Parathyroid adenoma (tissue), 2 donors: ENCODE measurements at regions not wholly inside any gene's neighbourhood (a gene's known extent, or its start where the extent isn't known, plus 50 kb on each side); places are given as distances from the start of the nearest gene placed in this dataset.

Source experiments
- H2AFZ ChIP-seq: fragments of 300-600 bp; sonication (generic); one replicate; pipeline ENCODE4 v1.7.0; 2017; ENCODE audit warnings: antibody characterized with exemption, mild to moderate bottlenecking
- H3K27ac ChIP-seq: fragments of 300-600 bp; sonication (generic); one replicate; pipeline ENCODE4 v1.7.0; 2017
- H3K27me3 ChIP-seq: fragments of 300-600 bp; sonication (generic); one replicate; pipeline ENCODE4 v1.7.0; 2017; ENCODE audit warnings: low read length; ENCODE audit not compliant: control insufficient read depth, insufficient read depth
- H3K36me3 ChIP-seq: fragments of 300-600 bp; sonication (generic); one replicate; pipeline ENCODE4 v1.7.0; 2017; ENCODE audit warnings: low read length; ENCODE audit not compliant: control insufficient read depth, insufficient read depth
- H3K4me1 ChIP-seq: fragments of 300-600 bp; sonication (generic); one replicate; pipeline ENCODE4 v1.7.0; 2017; ENCODE audit warnings: control low read depth
- H3K4me2 ChIP-seq: fragments of 300-600 bp; sonication (generic); one replicate; pipeline ENCODE4 v1.7.0; 2017; ENCODE audit warnings: low read length
- H3K4me3 ChIP-seq: fragments of 300-600 bp; sonication (generic); one replicate; pipeline ENCODE4 v1.7.0; 2017; ENCODE audit warnings: low read depth, low read length
- H3K79me2 ChIP-seq: fragments of 300-600 bp; sonication (generic); one replicate; pipeline ENCODE4 v1.7.0; 2017; ENCODE audit warnings: control low read depth
- H3K9ac ChIP-seq: fragments of 300-600 bp; sonication (generic); one replicate; pipeline ENCODE4 v1.7.0; 2017; ENCODE audit warnings: mild to moderate bottlenecking
- H3K9me3 ChIP-seq: fragments of 300-600 bp; sonication (generic); one replicate; pipeline ENCODE4 v1.7.0; 2017; ENCODE audit warnings: low read length; ENCODE audit not compliant: control insufficient read depth
- CTCF ChIP-seq: fragments of 300-600 bp; sonication (generic); IDR thresholded peaks from one replicate; pipeline ENCODE4 v1.7.0; 2017; ENCODE audit warnings: antibody characterized with exemption, mild to moderate bottlenecking
- donor health status: primary hyperparathyroidism.

GRCh38 chr2:206212673-206213513 lies 53.2 kb downstream of the EEF1B2 start:
- no peak for TF ChIP-seq CTCF
- H3K27ac ChIP-seq = no peak overlapping the region

GRCh38 chr2:206213514-206213845 lies 53.8 kb downstream of the EEF1B2 start:
- H3K9ac ChIP-seq = no peak overlapping the region
- no peak overlapping the region for H3K27ac ChIP-seq
- peak overlapping the region; percentile 50 for H2AFZ ChIP-seq
- no peaks in the 10 kb centered on the region for H3K79me2 ChIP-seq
- no peaks in the 10 kb centered on the region for H3K27me3 ChIP-seq
- no peak overlapping the region for H3K4me3 ChIP-seq
- H3K4me2 ChIP-seq = no peak overlapping the region
- H3K4me1 ChIP-seq = peaks cover 7% of the 10 kb centered on the region
- no peaks in the 10 kb centered on the region for H3K36me3 ChIP-seq
- no peak for TF ChIP-seq CTCF
- no peaks in the 10 kb centered on the region for H3K9me3 ChIP-seq

More at GRCh38 chr2:206212673-206213513, 53.2 kb downstream of the EEF1B2 start:
- no peaks in the 10 kb centered on the region for H3K9me3 ChIP-seq
- H3K4me1 ChIP-seq = peaks cover 7% of the 10 kb centered on the region
- H3K9ac ChIP-seq = no peak overlapping the region
- H3K79me2 ChIP-seq = no peaks in the 10 kb centered on the region
- H3K27me3 ChIP-seq = no peaks in the 10 kb centered on the region
- peak overlapping the region; percentile 50 for H2AFZ ChIP-seq
- no peak overlapping the region for H3K4me3 ChIP-seq
- H3K36me3 ChIP-seq = no peaks in the 10 kb centered on the region
- H3K4me2 ChIP-seq = no peak overlapping the region

GRCh38 chr2:206217166-206217565 lies 57.3 kb upstream of the ZDBF2 start:
- no peak overlapping the region for H3K4me2 ChIP-seq
- no peaks in the 10 kb centered on the region for H3K79me2 ChIP-seq
- no peaks in the 10 kb centered on the region for H3K9me3 ChIP-seq
- H3K27me3 ChIP-seq = no peaks in the 10 kb centered on the region
- no peaks in the 10 kb centered on the region for H3K36me3 ChIP-seq
- H3K27ac ChIP-seq = no peak overlapping the region
- peaks cover 2% of the 10 kb centered on the region for H3K4me1 ChIP-seq
- H2AFZ ChIP-seq = no peak overlapping the region
- no peak for TF ChIP-seq CTCF
- H3K4me3 ChIP-seq = no peak overlapping the region
- H3K9ac ChIP-seq = no peak overlapping the region

GRCh38 chr2:206217743-206218142 lies 56.7 kb upstream of the ZDBF2 start:
- Histone ChIP-seq H2AFZ (no peak overlapping the region), H3K4me3 (no peak overlapping the region)

More at GRCh38 chr2:206217743-206218142, 56.7 kb upstream of the ZDBF2 start:
- Histone ChIP-seq H3K79me2 (no peaks in the 10 kb centered on the region), H3K4me2 (no peak overlapping the region), H3K9me3 (no peaks in the 10 kb centered on the region), H3K36me3 (no peaks in the 10 kb centered on the region), H3K27me3 (no peaks in the 10 kb centered on the region), H3K27ac (no peak overlapping the region), H3K4me1 (no peaks in the 10 kb centered on the region), H3K9ac (no peak overlapping the region)
- TF ChIP-seq CTCF = no peak
